OCI-LY1 (cell line): ENCODE measurements at regions not wholly inside any gene's neighbourhood (a gene's known extent, or its start where the extent isn't known, plus 50 kb on each side); places are given as distances from the start of the nearest gene placed in this dataset.

Experiments
- EZH2 ChIP-seq: fragments of 200-600 bp; sonication (generic), shearing (Covaris generic); IDR thresholded peaks from 2 replicates; pipeline ENCODE4 v1.8.0; 2017; ENCODE audit warnings: borderline replicate concordance, mixed run types, mild to moderate bottlenecking, antibody characterized with exemption, low read length, moderate library complexity, mixed read lengths
- TF ChIP-seq, protein P1 (sequence below): fragments of 200-600 bp; sonication (generic), shearing (Covaris generic); IDR thresholded peaks from 2 replicates; pipeline ENCODE4 v1.5.1; 2017; ENCODE audit warnings: mild to moderate bottlenecking, antibody characterized with exemption, low read length, moderate library complexity, mixed read lengths

- TF ChIP-seq, protein P1, sequence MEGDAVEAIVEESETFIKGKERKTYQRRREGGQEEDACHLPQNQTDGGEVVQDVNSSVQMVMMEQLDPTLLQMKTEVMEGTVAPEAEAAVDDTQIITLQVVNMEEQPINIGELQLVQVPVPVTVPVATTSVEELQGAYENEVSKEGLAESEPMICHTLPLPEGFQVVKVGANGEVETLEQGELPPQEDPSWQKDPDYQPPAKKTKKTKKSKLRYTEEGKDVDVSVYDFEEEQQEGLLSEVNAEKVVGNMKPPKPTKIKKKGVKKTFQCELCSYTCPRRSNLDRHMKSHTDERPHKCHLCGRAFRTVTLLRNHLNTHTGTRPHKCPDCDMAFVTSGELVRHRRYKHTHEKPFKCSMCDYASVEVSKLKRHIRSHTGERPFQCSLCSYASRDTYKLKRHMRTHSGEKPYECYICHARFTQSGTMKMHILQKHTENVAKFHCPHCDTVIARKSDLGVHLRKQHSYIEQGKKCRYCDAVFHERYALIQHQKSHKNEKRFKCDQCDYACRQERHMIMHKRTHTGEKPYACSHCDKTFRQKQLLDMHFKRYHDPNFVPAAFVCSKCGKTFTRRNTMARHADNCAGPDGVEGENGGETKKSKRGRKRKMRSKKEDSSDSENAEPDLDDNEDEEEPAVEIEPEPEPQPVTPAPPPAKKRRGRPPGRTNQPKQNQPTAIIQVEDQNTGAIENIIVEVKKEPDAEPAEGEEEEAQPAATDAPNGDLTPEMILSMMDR = no peak
- TF ChIP-seq EZH2 = no peak
These were observed 209.4 kb upstream of the TGFBR2 start for GRCh38 chr3:30397030-30397429.
